HG03196 (cell line): ENCODE measurements at regions not wholly inside any gene's neighbourhood (a gene's known extent, or its start where the extent isn't known, plus 50 kb on each side); places are given as distances from the start of the nearest gene placed in this dataset.

Source experiments
- ATAC-seq: cut with Tn5 transposase; IDR thresholded peaks from one replicate; pipeline ENCODE4 v1.9.1; 2021; ENCODE audit not compliant: unreplicated experiment

DNA sequence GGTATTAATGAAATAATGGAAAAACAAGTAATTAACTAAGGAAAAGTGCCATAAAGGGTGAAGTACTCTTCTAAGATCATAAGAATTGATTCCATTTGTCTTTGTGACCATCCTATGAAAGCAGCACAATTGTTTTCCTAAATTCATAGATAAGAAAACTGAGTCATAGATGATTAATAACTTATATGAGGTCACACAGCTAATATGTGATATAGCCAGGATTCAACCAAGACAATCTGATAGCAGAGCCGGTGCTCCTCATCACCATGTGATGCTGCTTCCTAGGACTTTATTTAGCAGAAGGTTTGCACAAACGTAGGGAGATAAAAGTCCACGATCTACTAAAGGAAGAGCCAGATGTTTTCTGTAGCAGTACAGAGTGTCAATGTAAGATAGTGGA, 181.5 kb upstream of the SYT1 start:
- no peak for ATAC-seq

DNA sequence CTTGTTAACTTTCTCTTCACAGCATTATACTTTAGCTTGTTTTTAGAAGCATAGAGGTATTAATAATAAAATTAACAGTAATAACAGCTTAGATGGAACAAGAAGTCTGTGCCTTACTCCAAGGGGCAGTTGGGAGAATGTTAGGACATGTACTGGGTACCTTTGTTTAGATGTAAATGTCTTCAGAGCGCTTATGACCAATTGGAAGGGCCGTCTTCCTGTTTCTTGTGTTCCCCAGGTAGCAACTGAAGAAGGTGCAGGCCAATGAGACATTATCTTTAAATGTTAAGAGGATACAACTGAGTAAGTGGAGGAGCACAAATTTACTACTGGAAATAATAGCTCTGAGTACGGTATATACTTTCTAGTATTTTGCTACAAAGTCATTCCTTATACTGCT, 180.9 kb upstream of the SYT1 start:
- no peak for ATAC-seq

- ATAC-seq: no peak
These were observed 180.2 kb upstream of the SYT1 start for GRCh38 chr12:78684419-78684818.

DNA sequence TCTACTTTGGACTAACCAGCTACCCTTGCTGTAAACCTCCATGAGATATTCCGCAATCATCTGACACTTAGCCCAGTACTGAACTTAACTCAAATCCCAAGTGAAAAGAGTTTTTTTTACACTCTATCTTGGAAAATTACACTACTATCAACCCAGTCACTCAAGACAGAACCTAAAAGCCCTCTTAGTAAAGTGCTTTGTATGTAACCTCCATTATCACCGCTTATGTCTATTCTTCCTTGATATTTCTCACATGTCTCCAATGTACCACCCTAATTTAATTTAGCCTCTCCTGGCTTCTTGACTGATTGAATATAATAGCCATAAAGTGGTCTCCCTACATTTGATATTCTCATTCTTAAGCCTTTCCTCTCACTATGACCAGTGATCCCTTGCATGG, 168.8 kb upstream of the SYT1 start:
- ATAC-seq: no peak

GRCh38 chr12:78696267-78696666, 168.3 kb upstream of the SYT1 start:
- ATAC-seq: no peak

DNA sequence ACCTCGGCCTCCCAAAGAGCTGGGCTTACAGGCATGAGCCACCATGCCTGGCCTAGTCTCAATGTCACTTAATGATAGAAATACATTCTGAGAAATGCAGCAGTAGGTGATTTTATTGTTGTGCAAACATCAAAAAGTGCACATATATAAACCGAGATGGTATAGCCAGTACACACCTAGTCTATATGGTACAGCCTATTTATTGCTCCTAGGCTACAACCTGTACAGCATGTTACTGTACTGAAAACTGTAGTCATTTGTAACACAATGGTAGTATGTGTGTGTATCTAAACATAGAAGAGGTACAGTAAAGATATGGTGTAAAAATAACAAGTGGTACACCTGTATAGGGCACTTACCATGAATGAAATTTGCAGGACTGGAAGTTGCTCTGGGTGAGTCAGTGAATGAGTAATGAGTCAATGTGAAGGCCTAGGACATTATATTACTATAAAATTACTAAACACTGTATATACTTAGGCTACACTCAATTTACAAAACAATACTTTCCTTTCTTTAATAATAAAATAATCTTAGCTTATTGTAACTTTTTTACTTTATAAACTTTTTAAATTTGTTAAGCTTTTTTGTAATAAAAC, 166.7 kb upstream of the SYT1 start:
- ATAC-seq: no peak

GRCh38 chr12:78698747-78699146, 165.8 kb upstream of the SYT1 start:
- ATAC-seq: no peak

GRCh38 chr12:78700565-78700964, 164.0 kb upstream of the SYT1 start:
- ATAC-seq: no peak

GRCh38 chr12:78703820-78704525, 160.6 kb upstream of the SYT1 start:
- ATAC-seq: no peak

DNA sequence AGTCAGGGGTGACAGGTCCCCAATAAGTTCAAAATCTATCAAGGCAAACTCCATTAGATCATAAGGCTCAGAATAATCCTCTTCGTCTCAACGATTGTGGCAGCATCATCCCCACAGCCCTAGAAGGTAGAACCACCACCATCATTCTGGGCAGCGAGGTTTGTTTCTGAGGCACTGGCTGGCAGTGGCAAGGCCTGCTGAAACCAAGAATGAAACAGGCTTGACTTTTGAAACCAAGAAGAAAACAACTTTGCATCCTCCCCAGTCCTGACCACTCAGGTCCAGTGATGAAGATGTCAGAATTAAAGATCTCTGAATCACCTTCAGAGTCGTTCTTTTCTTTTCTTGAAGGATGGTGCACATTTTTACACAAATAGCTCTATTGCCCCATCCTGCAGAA, 152.6 kb upstream of the SYT1 start:
- no peak for ATAC-seq

DNA sequence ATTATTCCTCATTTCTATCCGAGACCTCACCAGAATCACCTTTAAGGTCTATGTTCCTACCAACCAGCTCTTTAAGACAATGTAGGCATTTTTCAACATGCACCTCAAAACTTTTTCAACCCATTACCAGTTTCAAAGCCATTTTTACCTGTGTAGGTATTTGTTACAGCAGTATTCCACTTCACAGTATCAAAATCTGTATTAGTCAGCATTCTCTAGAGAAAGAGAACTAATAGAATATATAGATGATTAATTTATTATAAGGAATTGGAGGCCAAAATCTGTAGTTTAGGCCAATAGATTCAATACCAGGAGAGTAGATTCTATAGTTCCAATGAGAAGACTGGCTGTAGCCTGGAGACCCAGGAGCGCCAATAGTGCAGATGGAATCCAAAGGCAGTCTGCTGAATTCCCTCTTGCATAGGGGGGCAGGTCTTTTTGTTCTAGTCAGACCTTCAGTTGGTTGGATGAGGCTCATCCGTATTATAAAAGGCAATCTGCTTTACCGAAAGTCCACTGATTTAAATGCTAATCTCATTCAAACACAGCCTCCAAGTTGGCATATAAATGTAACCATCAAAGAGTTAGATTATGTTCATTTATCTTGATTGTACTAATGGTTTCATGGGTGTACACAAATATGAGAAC, 151.6 kb upstream of the SYT1 start:
- ATAC-seq: no peak

DNA sequence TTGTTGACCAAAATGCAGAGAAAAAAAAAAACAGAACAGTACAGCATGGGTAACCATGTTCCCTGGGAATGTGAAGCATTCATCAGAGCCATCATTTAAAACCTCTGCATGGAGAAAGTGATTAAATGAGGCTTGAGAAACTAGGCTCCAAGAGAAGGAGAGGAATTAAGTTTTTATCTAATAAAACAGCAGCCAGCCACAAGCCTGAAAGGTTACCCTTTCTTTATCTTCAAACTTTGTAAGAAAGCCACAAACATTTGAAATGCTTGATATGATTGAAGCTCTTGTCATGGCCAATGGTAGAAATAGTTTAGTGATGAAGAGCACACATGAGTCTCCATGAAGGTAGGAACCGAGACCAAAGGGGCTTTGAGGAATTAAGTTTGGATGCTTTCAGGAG, 144.9 kb upstream of the SYT1 start:
- no peak for ATAC-seq

DNA sequence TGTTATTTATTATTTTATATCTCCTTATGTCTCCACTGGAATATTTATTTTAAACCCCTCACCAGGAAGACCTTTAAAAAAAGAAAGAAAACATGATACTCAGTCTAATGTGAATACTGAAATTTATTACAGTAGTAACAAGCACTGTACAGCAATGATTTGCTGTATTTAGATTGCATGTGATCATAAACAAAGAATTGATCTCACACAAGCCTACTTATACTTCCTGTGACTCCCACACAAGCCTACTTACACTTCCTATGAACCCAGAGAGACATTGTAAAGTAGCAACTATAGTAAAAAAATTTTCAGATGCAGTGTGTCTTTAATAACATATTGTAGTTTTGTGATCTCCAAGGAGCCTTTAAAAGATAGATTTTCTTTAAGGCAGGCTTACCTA, 142.7 kb upstream of the SYT1 start:
- ATAC-seq: no peak

DNA sequence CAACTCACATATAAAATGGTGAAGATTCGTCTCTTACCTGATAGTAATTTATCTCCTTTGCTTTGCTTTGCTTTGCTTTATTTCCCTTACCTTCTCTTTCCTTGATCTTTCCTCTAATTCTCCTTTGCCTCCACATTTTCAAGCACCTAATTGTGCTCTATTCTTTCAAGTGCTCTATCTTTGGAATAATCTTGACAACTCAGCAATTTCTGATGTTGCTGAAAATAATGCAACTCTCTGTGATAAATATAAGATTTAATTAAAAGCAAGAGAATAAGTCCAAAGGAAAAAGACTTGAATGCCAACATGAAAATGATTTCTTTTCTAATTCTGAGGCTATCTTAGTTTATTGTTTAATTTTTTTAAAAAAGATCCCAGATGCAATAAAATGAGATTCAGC, 139.5 kb upstream of the SYT1 start:
- ATAC-seq: no peak

GRCh38 chr12:78725951-78726580, 138.5 kb upstream of the SYT1 start:
- ATAC-seq: no peak

DNA sequence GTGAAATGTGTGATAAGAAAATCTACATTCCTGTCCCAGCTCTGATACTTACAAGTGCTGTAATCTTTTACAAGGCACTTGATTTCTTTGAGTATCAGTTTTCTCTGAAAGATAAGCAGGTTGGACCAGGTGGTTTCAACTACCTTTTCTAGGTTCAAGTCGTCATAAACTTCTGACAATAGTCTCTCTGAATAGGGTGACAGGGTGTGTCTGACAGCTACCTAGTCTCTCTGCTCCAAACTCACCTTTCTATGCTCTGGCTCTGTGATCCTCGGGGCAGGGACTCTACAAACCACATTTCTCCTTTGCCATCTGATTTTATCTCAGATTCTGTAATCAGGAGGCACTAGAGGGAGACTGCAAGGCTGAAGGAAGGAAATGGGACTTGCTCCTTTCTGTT, 137.7 kb upstream of the SYT1 start:
- no peak for ATAC-seq

GRCh38 chr12:78732481-78732880, 132.1 kb upstream of the SYT1 start:
- no peak for ATAC-seq

- no peak for ATAC-seq
These were observed 124.9 kb upstream of the SYT1 start for GRCh38 chr12:78739653-78740052.

- ATAC-seq: no peak
These were observed 118.6 kb upstream of the SYT1 start for GRCh38 chr12:78746001-78746400.

GRCh38 chr12:78753058-78753457, 111.5 kb upstream of the SYT1 start:
- ATAC-seq: no peak

- ATAC-seq: no peak
These were observed 107.6 kb upstream of the SYT1 start for GRCh38 chr12:78756936-78757335.

DNA sequence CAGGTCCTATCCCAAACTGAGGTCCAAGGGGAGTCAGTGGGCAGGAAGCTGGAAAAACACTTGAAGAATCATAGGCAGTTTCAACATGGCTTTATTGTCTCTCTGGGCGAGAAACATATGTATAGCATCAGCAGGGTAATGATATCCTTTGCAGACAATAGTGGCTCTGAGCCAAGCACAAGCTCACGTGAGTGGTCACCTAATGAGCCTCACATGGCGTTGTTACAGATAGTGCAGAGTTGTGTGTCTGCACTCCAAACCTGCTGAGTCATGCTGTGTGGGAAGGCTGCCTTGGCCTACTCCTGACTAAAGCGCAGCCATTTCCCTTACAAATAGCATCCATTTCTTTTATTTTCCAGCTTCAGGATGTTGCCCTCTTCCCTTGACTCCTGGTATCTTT, 105.2 kb upstream of the SYT1 start:
- ATAC-seq: no peak
